ENCODE measurements at regions not wholly inside any gene's neighbourhood (a gene's known extent, or its start where the extent isn't known, plus 50 kb on each side); places are given as distances from the start of the nearest gene placed in this dataset.
A peak's percentile ranks its signal among the peaks of the same experiment; 100 is the strongest.

DNA sequence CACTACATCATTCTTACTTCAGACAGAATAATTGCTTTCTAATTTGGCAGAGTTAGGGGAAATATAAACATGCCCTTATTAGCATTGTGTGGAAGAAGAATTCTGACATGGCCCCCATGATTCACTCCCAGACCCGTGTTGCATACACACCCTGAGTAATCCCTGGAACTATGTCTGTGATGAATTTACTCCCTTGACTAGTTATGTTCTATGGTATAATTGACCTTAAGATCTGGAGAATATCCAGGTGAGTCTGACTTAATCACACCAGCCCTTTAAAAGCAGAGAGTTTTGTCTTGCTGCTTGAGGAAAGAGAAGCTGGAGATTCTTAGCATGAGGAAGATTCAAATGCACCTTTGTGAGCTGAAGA lies 262.9 kb downstream of the SOX4 start:
- H3K4me3 ChIP-seq (ENCODE audit: low read depth, low read length) = no peak overlapping the region
- peak; percentile 78 for DNase-seq (ENCODE audit: low read depth)
- TF ChIP-seq, protein P1, sequence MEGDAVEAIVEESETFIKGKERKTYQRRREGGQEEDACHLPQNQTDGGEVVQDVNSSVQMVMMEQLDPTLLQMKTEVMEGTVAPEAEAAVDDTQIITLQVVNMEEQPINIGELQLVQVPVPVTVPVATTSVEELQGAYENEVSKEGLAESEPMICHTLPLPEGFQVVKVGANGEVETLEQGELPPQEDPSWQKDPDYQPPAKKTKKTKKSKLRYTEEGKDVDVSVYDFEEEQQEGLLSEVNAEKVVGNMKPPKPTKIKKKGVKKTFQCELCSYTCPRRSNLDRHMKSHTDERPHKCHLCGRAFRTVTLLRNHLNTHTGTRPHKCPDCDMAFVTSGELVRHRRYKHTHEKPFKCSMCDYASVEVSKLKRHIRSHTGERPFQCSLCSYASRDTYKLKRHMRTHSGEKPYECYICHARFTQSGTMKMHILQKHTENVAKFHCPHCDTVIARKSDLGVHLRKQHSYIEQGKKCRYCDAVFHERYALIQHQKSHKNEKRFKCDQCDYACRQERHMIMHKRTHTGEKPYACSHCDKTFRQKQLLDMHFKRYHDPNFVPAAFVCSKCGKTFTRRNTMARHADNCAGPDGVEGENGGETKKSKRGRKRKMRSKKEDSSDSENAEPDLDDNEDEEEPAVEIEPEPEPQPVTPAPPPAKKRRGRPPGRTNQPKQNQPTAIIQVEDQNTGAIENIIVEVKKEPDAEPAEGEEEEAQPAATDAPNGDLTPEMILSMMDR (conservative IDR thresholded peaks at IDR 0.05; ENCODE audit: low read depth, low read length) = no peak

DNA sequence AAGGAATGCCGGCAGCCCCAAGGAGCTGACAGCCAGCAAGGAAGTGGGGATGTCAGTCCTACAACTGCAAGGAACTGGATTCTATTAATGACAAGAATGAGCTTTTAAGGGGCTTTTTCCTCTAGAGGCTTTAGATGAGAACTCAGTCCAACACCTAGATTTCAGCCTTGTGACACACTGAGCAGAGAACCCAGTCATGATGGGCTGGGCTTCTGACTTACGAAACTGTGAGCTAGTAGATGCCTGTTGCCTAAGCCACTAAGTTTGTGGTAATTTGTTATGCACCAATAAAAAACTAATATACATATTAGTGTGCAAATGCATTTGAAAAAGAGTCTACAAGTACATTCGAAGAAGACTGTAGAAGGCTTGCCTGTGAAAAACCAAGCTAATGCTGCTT lies 263.3 kb downstream of the SOX4 start:
- TF ChIP-seq, protein P1 (conservative IDR thresholded peaks at IDR 0.05; ENCODE audit: low read depth, low read length) = no peak

DNA sequence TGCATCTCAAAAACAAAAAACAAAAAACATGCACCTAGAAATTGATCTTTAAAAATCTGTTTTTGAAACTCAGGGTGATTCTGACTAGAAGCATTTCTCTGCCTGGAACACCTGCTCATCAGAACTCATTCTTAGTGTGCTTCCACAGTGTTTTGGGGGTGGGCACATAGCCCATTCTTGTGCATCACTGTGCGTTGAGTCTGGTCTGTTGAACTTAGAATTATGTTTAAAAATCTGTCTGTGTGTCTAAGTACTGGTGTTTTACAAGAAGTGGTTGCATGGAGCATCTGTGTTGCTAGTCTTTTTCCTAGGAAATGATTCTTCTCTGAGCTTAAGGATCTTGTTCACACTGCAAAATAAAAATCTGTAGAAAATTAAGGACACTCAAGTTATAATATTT lies 264.5 kb downstream of the SOX4 start:
- no peak for DNase-seq (ENCODE audit: low read depth)
- TF ChIP-seq, protein P1 (conservative IDR thresholded peaks at IDR 0.05; ENCODE audit: low read depth, low read length) = no peak
- no peak overlapping the region for H3K4me3 ChIP-seq (ENCODE audit: low read depth, low read length)

More for the DNA sequence above, 263.3 kb downstream of the SOX4 start:
- no peak for DNase-seq (ENCODE audit: low read depth)
- H3K4me3 ChIP-seq (ENCODE audit: low read depth, low read length) = no peak overlapping the region

DNA sequence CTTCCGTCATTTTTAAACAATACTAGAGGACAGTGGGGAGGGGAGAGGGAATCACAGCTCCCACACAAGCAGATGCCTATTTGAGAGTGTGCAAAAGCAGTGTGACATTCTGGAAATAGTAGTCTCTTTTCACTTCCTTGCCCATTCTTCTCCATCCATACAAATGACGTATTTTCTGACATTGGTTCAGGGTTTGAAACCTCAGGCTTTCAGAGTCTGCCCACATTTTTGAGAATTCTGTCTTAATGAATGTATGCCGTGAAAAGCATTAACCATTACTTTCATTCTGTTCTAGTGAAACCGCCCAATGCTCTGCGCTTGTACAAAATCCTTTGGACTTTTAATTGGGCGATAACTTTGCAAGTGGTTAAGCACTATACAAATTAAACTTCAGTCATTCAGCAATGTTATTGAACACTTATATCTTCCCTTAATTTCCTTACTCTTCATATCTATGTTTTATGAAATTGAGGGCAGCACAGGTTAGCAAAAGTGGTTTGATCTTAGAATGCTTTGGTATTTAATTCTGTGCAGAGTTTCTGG lies 265.7 kb downstream of the SOX4 start:
- DNase-seq (ENCODE audit: low read depth) = no peak
- TF ChIP-seq, protein P1 (conservative IDR thresholded peaks at IDR 0.05; ENCODE audit: low read depth, low read length) = no peak
- no peak overlapping the region for H3K4me3 ChIP-seq (ENCODE audit: low read depth, low read length)

DNA sequence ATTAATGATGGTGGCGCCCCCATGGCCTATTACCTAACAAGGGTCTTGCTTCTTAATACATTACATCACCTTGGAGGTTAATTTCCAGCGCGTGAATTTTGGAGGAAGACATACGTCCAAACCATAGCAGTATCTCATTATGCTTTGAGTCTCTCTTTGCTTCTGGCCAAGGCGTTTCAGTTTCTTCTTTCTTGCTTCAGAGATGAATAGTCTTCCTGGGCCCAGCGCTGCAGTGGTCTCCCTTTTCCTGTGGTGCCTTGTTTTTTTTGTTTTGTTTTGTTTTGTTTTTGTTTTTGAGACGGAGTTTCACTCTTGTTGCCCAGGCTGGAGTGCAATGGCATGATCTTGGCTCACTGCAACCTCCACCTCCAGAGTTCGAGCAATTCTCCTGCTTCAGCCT lies 268.4 kb downstream of the SOX4 start:
- TF ChIP-seq, protein P1 (conservative IDR thresholded peaks at IDR 0.05; ENCODE audit: low read depth, low read length) = no peak
- no peak overlapping the region for H3K4me3 ChIP-seq (ENCODE audit: low read depth, low read length)
- no peak for DNase-seq (ENCODE audit: low read depth)

DNA sequence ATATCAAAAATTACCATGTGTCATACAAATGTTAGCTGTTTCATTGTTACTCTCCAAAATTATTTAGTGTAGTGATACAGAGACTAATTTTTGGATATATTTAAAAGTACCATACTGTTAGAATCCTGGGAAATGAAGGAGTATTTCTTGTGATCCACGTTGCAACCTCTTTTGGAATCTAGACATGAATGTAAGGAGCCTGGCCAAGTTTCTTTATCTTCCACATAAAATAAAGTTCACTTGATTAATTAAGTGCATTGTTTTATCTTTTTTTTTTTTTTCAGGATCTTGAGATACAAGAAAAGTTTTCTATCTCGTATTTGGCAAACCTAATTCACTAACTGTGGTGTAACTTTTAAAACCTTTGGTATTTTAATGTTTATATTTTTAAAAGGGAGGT lies 270.7 kb downstream of the SOX4 start:
- TF ChIP-seq, protein P1 (conservative IDR thresholded peaks at IDR 0.05; ENCODE audit: low read depth, low read length) = no peak
- no peak for DNase-seq (ENCODE audit: low read depth)
- H3K4me3 ChIP-seq (ENCODE audit: low read depth, low read length) = no peak overlapping the region

DNA sequence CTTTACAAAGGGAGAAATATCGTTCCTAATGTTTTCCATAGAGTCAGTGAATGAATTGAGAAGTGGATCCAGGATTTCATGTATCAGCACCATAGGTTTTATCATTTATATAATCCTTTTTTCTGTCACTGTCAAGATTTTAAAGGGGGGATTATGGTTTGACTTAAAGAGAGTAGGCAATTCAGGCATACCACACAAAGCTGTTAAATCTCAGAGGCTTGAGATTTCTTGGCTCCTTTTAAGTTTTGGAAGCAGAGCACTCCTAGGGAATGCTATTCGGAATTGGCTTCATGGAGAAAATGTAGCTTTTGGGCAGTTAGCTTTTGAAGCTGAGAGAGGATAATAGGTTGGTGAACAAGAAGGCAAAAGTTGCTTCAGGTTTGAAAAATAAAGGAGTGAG lies 274.7 kb downstream of the SOX4 start:
- H3K4me3 ChIP-seq (ENCODE audit: low read depth, low read length) = no peak overlapping the region
- TF ChIP-seq, protein P1 (conservative IDR thresholded peaks at IDR 0.05; ENCODE audit: low read depth, low read length) = no peak
- DNase-seq (ENCODE audit: low read depth) = no peak
